NCI-H1694 treated with DMSO at 0.1 percent for 48 hours (cell line): ENCODE measurements at regions not wholly inside any gene's neighbourhood (a gene's known extent, or its start where the extent isn't known, plus 50 kb on each side); places are given as distances from the start of the nearest gene placed in this dataset.

Experiments
- DNase-seq: peaks from one replicate; lab custom pipeline; 2025; lab: John Stamatoyannopoulos, UW

DNA sequence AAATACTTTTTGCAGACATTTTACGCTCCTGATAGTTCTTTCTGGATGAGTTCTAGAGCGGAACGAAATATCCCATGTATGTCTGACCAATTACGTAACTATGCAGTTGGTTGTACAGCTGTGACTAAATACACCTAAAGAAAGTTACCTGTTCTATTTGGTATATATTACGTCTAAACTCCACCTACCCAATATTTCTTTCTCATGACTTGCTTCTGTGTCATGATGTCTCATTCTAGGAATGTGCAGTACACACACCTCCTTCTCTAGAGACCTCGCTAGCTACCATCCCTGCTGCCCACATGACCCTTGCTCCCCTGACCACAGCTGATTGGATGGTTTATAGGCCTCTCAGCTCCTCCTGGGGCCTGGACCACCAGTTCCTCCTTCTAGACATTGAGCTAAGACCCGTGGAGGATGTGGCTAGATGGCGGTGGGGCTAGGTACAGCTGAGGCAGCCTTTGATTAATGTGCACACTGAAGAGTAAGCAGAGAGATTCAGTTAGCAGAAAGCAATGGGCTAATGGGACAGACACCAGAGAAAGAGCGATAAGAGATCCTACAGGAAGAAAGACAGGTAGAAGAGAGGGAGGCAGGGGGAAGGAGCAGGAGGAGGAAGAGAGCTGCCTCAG lies 422.1 kb downstream of the COG6 start:
- DNase-seq, result no peak

DNA sequence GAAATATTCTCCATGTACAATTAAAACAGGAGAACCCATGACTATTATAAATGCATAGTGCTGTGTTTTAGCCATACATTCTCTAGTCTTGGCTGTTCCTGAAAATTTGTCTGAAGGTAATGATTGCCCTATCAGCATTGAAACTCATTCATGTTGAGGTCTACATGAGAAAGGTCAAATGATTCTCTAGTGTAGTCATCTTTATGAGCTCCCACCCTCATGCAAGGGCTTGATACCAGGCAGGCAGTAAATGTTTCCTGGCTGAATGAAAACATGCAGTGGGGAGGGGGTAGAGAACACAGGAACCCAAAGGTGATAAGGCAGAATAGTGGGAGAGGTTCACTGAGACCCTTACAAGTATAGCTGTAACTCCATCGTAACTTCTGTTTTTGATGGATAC lies 424.3 kb downstream of the COG6 start:
- DNase-seq, result no peak

DNA sequence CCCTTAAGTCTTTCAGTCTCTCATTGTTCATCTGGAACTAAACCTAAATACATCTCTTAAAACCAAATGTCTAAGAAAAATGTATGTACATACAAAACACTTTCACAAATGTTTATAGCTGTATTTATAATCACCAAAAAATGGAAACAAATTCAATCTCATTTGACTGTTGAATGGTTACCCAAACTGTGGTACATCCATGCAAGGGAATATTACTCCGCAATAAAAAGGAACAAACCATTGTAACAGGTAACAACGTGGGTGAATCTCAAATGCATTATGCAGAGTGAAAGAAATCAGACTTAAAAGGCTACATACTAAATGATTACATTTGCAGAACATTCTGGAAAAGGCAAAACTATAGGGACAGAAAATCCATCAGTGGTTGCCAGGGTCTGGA lies 425.2 kb downstream of the COG6 start:
- DNase-seq, result no peak

DNA sequence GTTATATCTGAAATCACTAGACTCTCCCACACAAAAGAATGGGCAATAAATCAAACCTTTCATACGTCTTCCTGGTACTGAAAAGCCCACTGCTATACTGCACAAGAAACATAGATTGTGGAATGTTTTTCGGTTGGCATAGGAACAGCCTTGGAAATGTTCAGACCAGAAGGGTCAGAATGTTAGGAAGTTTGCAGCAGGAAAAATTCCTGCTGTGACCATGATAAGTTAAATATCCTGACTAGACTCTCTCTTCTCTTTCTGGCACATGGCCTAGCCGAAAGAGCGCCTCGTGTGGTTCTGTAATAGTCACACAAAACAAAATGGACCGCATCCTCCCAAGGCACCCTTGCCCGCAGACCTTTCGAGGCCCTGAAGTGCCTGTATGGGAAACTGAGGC lies 427.2 kb downstream of the COG6 start:
- no peak for DNase-seq

DNA sequence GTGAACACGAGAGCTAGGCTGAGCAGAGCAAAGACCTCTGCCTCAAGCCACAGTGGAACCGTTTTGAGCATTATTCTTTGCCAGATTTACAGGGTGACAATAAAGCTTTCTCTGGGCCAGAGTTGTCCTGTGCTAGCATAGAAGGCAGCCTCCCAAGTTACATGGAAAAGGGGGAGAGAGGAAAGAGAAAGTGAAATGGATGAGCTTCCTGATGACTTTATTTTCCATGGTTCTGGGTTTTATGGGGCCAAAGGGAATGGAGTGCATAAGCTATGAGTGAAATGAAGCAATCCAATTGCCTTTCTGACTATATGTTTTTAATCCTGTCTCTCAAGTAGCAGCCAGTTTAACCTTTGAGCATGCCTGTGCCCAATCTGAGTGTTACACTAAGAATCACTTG lies 428.4 kb downstream of the COG6 start:
- DNase-seq, result no peak

DNA sequence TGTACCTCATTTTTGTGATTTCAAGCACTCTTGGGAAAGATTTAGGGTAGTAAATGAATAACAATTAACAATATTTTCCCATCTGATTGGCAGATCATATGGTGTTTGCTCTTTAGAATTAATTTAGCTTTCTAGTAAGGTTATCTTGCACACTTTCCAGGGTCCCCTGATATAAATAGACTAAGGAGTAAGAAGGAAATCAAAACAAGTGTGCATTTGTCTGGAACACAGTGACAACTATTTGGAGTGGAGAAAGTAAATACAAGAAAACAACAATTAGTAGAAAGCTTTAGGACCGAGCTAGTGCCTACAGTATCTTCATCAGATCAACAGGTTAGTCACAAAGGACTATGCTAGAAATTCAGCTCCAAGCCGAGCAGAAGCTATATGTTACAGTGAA lies 429.5 kb downstream of the COG6 start:
- no peak for DNase-seq

DNA sequence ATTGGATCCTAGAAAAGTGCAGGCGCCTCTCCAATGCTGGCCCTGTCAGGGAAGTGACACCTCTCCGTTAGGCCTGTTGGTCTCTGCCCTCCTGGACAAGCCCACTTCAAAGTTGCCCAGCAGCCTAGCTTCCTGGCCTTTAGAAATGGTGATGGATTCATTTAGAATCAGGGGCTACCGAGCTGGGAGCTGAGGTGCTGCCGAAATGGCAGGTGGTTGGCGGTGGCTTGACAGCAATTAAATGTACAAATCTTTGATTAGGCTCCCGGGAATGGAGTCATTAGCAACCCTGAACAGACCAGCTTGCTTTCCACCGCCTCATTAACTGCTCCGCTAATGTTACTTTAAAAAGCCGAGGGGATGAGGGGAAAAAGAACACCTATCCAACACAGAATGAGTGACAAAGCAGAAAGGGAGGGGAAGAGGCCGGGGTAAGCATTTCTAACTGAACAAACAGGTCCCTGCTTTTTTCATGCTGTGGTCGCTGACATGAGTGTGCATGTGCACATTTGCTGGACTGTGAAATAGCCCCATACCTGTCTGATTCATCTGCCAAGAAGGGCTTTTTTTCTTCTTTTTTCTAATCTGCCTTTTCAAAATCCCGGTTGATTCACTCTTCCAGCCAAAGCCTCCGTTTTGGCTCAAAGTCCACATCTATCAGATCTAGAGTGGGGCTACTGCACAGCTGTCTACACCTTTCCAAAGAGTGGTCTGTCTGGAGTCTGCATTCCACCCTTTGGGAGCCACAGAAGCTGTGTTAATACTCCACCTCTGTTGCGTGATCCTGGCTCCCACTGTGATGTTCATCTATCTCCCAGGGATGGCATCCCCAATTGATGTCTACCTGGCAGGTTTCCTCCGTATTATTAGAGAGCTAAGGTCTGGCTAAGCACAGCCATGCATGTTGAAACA lies 431.9 kb downstream of the COG6 start:
- DNase-seq, result peak; percentile 97

DNA sequence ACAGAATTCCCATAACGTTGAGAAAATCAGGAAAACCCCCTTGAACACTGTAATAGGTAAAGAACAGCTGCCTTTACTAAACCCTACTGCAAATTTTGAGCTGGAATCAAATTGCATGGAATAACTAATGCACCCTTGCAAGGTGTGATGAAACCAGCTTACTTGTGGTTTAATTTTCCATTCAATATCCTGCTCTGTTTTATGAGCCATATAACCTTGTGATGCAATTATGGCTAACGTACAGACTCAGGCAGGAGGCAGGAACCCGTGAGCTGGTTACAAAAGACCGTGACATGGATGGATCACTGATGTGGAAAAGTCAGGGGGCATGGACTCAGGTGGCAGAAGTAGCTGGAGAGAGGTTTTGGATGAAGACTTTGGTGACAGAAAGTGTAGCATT lies 438.6 kb downstream of the COG6 start:
- no peak for DNase-seq

DNA sequence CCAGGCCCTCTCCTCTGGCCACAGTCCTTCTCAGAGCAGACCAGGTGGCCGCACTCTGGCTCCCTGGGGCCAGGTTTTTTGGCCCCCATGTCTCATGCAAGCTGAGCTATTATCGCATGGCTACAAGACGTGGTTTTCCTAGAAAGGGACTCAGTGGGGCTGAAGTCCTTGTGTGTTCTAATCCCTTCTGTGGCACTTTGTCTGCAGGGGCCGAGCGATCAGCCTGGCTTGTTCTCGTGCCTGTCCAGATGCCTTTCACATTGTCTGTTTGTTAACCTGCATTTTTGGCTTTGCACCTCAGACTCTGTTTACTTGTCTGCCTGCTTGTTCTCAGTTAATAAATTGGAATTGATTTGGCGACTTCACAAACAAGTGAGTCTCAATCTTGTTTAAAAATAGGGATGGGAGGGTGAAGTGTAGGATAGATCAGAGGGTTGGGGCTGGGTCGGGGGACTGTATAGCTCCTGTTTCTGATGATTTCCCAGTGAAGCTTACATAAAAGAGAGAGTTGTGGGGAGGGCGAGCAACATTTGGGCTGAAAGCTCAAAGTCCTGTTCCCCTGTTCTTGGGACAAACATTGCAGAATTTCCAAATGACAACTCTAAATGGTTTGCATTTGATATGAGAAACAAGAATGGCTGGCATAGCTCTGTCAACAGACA lies 440.4 kb downstream of the COG6 start:
- DNase-seq, result no peak

DNA sequence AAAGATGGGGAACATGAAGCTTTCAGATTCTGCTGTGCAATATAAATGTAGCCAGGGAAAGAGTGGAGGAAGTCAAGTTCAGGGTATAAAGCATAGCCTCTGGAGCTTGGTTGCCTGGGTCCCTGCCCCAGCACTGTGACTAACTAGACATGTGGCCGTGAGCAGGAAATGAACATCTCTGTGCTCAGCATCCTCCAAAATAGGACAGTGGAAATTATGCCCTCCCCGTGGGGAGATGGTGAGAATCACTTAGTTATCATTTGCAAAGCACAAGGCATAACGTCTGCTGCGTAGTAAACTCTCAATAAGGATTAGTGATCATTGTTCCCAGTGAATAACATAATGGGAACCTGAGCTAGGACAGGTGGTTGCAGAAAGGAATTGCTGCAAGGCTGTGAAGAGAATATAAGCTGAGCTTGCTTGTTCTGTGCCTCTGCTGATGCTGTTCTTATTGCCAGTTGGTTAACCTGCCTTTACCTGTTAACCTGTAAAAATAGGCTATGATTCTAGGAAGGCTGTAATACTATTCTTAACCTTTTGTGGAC lies 441.0 kb downstream of the COG6 start:
- no peak for DNase-seq

DNA sequence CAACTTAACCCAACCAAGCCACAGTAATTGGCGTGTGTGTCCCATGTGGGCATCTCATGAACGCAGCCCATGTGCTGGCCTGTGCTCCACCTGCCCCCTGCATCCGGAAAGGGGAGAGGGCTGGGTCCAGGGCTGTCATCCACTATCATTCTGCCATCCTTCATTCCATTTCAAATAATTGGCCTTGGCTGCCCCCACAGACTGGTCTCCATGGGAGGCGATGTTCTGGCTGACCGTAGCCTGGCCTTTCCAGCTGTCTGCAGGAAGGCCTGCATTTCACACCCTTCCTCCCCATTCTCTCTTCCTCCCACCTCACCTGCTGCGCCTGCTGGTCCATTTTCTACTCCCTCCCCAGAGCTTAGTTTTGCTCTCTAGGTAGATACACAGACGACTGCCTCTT lies 442.8 kb downstream of the COG6 start:
- DNase-seq, result no peak

DNA sequence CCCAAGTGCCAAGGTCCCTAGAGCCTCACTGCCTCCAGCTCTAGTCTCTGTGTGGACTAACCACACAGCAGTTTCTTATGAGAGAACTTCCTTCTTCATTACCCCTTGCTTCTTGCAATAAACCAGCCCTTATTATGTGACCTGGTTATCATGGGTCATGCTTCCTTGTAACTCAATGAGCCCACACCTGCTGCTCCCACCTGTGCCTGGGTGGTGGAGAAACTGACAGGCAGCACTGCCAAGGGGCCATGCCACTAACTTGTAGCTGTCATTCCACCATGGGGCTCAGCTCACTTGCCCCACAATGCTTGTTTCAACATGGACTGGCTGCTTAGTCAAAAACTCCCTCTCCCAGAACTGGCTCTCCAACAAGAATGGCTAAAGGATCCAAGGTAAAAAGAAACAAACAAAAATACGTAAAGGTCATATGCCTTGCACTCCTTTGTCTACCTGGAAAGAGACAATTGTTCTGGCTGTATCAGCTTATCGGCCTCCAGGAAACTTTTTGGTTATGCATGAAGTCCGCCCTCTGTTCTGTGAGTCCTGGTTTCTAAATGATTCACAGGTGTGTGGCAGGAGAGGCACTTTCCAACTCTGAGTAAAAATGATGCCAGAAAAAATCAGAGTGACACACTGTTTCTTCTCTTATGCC lies 446.4 kb downstream of the COG6 start:
- no peak for DNase-seq

DNA sequence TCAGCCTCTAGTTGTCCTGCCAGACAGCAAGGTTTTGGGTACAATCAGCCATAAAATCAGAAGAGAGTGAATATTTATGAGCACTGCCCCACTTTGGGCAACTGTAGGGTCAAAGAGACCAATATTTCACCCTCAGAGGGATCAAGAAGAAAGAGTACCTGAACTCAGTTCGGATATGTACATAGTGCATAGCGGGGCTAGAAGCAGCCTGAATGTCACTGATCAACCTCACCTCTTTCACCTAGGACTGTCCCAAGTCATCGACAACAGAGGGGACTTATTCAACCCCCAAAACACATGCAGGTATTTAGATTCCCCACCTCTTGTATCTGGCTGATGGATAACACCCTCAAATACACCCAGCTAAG lies 446.9 kb downstream of the COG6 start:
- DNase-seq, result no peak

DNA sequence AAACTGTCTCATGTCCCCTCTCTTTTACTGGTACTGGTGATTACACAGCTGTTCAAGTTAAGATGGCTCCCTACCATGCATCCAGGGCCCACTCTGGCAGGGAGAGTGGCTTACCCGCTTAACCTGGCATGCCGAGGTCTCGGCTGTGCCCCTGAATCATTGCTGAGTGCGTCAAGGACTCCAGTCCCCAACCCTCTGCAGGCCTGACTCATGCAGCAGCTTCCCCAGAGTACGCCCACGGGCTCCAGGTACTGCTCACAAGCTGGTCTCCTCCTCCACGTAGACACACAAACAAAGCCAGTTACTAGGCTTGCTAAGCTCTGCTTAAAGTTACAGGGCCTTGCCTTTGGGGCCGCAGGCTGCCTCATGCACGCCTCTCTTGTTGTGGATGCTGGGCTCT lies 447.4 kb downstream of the COG6 start:
- DNase-seq, result no peak

DNA sequence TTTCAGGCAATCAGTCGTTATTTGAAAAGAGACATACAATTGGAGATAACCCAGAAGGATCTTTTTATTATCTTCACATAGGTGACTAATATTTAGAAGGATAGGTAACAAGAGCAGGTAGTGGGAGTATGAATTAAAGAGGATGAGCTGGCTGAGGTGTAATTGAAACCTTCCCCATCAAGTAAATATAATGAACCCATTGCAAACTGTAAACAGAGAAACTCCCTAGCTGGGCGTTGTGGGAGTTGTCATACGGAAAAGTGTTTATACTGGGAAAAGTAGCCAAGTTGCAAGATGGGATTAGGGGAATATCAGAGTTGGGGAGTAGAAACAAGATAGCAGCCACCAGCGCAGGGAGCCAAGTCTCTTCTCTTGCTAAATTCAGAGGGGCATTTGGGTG lies 448.4 kb downstream of the COG6 start:
- no peak for DNase-seq

DNA sequence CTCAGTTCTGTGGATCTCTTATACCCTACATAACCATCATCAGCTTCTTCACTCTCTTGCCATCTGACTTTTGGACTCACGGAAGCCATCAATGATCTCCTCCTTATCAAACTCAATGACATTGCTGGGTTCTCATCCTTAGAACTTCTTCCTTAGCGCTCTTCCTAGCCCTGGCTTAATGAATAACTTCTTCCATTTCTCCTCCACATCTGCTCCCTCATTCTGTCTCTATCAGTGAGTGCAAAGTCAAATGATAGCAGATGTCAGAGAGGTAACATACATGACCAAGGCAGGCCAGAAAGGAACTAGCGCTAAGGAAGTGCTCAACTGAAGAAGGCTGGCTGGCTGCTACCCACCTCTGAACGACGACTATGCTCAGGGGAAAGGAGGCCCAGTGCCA lies 449.8 kb downstream of the COG6 start:
- no peak for DNase-seq

DNA sequence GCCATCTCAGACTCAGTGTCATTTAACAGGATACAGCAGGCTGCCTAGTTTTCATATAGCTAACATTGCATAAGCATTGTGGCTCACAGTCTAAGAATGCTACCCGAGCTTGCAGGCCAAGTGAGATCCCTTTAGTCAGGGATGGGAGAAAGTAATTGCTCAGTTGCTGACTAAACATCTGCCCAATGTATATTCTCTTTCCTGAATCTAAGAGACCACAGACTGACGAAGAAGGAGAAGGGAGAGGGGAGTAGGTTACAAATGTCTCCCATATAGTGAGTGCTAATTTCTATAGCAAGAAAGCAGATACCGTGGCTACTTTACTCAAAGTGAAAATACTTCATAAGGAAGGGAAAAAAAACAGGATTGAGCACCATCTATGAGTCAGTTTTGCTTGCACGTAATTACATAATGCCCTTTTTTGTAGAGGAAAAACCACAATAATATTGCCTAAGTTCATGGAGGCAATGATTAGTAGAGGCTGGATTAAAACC lies 453.9 kb downstream of the COG6 start:
- no peak for DNase-seq

DNA sequence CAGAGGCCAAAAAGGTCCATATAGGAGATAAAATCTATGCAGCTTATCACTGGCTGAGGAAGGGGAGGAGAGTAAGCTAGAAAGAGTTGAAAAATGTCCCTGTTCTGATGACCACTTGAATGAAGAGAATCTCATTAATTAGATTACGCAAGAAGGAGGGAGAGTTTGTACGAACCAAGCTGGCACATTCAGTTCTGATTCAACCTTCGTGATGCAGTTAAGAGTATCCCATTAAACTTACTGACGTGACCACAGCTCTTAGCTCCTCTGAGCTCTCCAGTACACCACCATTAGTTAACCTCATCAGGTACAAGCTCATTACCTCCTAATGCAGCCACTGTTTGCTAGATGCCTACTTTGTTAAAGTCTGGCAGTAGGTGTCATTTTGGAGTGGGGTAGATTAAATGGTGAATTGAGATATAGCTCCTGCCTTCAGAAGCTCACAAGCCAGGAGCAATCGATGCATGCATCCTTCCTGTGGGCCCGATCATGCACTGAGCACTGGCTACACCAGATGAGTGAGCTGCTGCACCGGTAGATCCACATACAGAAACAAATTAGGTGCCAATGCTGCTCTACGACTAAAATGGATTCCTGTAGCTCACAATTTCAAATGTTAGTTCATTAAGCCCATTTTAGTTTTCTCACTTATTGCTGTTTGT lies 458.3 kb downstream of the COG6 start:
- no peak for DNase-seq

DNA sequence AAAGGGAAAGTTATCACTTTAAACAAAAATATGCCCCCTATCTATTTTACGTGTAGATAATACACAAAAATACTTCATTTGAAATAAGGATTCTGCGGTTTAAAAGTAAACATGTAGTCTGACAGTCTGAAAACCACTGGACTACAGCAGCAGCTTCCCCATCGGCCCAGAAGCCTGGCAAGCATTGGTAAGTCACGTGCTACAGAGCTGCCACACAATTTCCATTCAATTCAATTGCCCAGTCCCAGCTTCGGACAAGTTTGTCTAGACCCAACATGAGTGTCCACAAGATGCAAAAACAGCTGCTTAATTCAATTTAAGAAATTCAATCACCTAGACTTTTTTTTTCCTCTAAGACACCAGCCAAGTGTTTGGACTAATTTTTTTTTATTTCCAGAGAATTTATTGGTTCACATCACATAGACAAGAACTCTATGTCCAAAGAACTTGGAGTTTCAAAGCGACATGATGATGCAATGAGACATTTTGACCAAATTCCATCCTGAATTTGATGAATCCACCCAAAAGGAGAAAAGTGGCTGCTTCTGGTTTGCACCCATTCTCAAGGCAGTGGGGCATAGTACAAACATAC lies 458.9 kb downstream of the COG6 start:
- DNase-seq, result no peak

DNA sequence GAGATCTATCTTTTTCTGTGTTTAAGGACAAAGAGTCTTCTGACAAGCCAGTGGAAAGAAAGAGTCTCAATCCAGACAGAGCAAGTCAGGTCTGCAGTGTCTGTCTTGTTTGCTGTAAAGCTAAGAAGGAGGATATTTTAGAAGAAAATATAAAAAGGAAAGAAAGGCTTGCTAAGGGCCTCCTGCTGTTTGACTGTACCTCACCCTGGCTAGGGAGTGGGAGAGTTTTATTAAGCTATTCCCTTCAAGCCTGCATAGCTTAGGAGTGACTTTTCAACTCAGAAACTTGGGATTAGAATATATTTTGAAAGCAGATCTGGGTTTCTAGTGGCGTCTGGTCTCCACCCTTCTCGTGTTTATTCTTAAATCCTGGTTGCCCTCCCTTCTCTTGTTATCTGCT lies 460.0 kb downstream of the COG6 start:
- DNase-seq, result no peak

DNA sequence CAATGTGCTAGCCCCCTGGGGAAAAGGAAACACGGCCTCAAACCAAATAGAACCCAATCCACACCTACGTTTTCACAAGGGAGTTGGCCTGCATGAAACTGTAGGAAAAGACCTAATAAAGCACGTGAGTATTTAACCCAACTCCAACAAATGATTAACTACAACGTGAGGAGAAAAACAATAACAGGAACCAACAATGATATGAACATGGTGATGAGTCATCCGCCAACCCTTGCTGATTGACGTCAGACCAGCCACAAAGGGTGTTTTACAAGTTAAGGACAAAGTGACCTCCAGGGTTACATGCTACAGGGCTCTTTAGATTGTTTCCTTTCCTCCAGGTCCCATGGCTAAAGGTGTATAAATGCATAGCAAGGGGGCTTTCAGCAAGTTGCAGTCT lies 460.5 kb downstream of the COG6 start:
- no peak for DNase-seq
